Astrocyte of the spinal cord (primary cell): ENCODE measurements at regions not wholly inside any gene's neighbourhood (a gene's known extent, or its start where the extent isn't known, plus 50 kb on each side); places are given as distances from the start of the nearest gene placed in this dataset.

ENCODE experiments used
- DNase-seq: peaks from one replicate; pipeline ENCODE4 v3.0.0; 2011; ENCODE audit warnings: low read depth, low spot score
- H3K4me3 ChIP-seq: 2 replicates; pipeline ENCODE4 v1.5.1; 2011; ENCODE audit warnings: low read depth, mild to moderate bottlenecking, low read length, moderate library complexity
- CTCF ChIP-seq: IDR thresholded peaks from 2 replicates; pipeline ENCODE4 v1.5.1; 2012; ENCODE audit warnings: low read depth, mild to moderate bottlenecking, low read length, inconsistent platforms
- in situ Hi-C: cut with HindIII; loops from 2 replicates; pipeline ENCODE4 v1.10.0; 2017; ENCODE audit warnings: low sequenced_read_pairs

GRCh38 chr9:84573083-84573482 lies 96.4 kb upstream of the NTRK2 start:
- H3K4me3 ChIP-seq = no peak overlapping the region
- no peak for DNase-seq
- TF ChIP-seq CTCF = no peak
- in situ Hi-C loops = no loop called here

GRCh38 chr9:84575705-84576104 lies 93.8 kb upstream of the NTRK2 start:
- TF ChIP-seq CTCF = no peak
- in situ Hi-C loops = no loop called here
- no peak for DNase-seq
- no peak overlapping the region for H3K4me3 ChIP-seq

GRCh38 chr9:84583866-84584265 lies 85.7 kb upstream of the NTRK2 start:
- in situ Hi-C loops = no loop called here
- no peak for TF ChIP-seq CTCF
- DNase-seq = no peak
- H3K4me3 ChIP-seq = no peak overlapping the region

GRCh38 chr9:84586662-84587061 lies 82.9 kb upstream of the NTRK2 start:
- no peak for TF ChIP-seq CTCF
- in situ Hi-C loops = no loop called here

GRCh38 chr9:84587153-84587552 lies 82.4 kb upstream of the NTRK2 start:
- no peak for TF ChIP-seq CTCF
- H3K4me3 ChIP-seq = no peak overlapping the region
- in situ Hi-C loops = no loop called here
- DNase-seq = no peak

More at GRCh38 chr9:84586662-84587061, 82.9 kb upstream of the NTRK2 start:
- no peak for DNase-seq
- H3K4me3 ChIP-seq = no peak overlapping the region

GRCh38 chr9:84589542-84589941 lies 80.0 kb upstream of the NTRK2 start:
- in situ Hi-C loops = no loop called here
- DNase-seq = no peak
- no peak for TF ChIP-seq CTCF
- H3K4me3 ChIP-seq = no peak overlapping the region

- in situ Hi-C loops = no loop called here
- no peak for DNase-seq
- no peak for TF ChIP-seq CTCF
- H3K4me3 ChIP-seq = no peak overlapping the region
These were observed 78.8 kb upstream of the NTRK2 start for GRCh38 chr9:84590706-84591105.
